Suppressor macrophage (primary cell): ENCODE measurements at regions not wholly inside any gene's neighbourhood (a gene's known extent, or its start where the extent isn't known, plus 50 kb on each side); places are given as distances from the start of the nearest gene placed in this dataset.
"Not testable (repeated sequence)": the region's sequence is repeated elsewhere in the genome, so short reads cannot be mapped to it uniquely, and the experiment has no call there.

Experiments
- DNase-seq, 4 experiments: peaks; one replicate each; pipeline ENCODE4 v3.0.0-alpha.2; 2020 to 2022

DNA sequence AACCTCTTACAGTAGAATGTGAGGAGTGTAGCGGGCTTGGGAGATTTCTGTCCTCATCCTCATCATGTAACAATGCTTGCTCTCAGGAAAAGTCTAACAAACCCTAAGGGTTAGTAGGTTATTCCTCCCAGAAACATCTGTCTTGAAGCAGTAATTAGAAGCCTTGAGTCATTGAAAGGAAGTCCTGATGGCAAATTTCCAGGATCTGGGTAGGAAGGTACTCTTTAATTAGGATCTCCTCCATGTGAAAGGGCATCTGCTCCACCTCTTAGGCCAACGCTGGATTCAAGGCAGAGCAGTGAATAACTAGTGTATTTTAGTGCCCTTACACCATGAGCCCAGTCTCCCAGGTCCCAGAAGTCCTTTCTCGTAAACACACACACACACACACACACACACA, 106.6 kb upstream of the BARHL2 start:
- DNase-seq: no peak

DNA sequence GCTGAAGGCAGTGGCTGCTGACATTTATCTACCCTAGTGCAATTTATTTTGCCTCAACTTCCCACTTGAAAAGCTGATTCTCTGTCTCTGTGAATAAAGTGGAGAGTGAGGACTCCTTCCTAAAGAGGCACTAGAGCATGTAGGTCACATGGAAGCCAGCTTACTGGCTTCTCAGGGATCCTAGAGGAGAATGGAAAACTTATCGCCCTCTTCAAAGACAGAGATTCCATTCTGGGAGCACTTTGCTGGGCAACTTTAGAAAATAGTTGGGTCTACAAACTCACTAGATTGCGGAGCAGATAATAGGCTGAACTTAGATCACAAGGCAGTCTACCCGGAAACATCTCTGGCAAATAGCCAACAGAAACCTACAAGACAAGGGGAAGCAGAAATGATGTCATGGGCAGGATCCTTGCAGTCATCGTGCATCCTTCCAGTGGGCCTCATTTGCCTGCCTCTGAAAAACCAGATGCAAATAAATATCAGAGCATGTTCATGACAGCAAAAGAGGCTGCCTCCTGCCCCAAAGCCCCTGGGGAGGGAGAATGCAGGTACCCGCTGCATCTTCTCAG, 104.8 kb upstream of the BARHL2 start:
- DNase-seq: no peak

DNA sequence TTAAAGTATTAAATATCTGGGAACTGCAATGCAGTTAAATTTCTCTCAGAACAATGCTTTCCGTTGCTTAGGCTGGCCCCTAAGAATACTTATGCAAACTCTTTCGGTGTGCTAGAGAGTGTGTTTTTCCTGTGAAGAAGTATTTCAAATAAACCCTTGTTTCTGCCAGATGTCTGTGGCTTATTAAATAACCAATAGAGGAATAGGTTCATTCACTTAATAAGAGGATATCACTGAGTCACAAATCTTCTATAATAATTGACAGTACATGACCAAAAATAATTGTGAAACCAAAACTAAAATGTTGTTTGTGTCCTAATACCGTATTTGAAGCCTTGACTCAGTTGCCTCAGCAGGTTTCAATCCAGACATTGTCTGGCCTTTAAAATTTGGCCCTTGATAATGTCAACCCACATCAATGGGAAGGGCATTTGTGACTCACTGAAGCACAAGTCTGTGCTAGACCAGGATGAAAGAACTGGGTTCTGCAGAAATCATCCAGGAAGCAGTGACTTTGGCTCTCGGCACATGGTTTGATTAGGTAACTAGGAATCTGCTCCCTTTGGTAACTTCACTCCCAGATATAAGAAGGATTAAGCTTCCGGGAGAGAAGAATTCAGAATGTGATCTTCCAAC, 104.2 kb upstream of the BARHL2 start:
- DNase-seq: no peak

DNA sequence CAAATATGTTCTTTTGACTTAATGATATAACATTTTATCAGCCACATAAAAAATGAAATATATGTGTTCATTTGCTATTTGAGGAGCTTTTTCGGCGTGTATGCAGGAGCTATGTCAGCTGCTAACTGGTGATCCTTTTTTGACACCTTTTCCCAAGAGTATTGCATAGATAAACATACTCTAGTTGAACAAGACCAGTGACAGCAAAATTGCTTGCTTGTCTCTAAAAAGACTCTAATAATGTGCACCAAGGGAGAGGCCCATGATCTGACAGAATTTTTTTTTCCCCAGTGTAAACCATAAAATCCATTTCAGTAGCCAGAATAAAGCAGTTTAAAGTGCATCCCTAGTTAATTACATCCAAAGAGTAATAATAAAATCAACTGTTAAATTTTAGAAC, 103.6 kb upstream of the BARHL2 start:
- no peak for DNase-seq

DNA sequence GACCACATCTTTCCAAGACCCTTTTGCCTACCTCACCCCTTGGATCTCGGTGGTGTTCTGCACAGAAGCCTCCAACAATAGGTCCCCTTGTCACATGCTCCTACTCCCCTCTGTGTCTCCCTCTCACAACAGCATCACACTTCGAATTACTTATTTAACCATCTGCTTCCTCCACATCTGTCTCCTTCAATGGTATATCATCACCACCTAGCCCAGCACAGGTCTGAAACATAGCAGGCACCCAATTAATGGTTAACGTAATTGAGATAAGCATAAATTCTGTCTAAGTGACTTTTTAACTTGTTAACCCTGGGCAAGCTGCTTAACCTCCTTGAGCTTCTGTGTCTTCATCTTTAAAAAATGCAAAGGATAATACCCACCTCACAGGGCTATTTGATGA, 100.3 kb upstream of the BARHL2 start:
- DNase-seq: no peak

DNA sequence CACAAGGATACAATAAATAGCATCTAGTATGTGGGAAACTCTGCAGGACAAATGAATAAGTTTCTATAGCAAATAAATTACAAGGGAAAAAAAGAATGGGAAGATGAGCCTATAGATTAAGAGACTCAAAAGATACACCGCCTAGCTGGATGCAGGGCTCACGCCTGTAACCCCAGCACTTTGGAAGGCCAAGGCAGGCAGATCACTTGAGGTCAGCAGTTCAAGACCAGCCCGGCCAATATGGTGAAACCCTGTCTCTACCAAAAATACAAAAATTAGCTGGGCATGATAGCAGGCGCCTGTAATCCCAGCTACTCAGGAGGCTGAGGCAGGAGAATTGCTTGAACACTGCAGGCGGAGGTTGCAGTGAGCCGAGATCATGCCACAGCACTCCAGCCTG, 95.1 kb upstream of the BARHL2 start:
- DNase-seq: not testable (repeated sequence)

DNA sequence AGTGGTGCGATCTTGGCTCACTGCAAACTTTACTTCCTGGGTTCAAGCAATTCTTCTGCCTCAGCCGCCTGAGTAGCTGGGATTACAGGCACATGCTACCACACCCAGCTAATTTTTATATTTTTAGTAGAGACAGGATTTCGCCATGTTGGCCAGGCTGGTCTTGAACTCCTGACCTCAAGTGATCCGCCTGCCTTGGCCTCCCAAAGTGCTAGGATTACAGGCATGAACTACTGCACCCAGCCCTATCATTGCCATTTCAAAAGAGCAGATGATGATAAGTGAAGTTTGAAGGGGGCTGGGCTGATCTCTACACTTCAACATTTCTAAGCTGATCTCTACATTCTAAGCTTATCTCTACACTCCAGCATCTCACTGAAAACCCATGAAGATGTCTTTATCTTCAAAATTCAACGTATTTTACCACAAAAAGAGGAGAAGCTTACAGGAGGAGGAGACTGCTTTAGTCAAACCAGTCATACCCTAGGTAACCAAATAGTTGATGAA, 94.4 kb upstream of the BARHL2 start:
- not testable (repeated sequence) for DNase-seq

DNA sequence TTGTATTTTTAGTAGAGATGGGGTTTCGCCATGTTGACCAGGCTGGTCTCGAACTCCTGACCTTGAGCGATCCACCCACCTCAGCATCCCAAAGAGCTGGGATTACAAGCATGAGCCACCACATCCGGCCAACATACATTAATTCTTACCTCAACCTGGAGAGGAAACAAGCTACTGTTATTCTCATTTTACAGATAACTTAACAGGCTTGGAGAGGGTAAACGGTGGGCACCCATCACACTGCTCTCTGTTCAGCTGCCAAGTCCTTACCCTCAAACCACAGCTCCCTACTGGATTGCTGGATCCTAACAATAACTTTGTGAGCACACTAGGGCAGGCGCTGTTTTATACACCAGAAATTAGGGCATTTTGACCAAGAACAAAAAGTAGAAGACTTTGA, 93.6 kb upstream of the BARHL2 start:
- DNase-seq: no peak

DNA sequence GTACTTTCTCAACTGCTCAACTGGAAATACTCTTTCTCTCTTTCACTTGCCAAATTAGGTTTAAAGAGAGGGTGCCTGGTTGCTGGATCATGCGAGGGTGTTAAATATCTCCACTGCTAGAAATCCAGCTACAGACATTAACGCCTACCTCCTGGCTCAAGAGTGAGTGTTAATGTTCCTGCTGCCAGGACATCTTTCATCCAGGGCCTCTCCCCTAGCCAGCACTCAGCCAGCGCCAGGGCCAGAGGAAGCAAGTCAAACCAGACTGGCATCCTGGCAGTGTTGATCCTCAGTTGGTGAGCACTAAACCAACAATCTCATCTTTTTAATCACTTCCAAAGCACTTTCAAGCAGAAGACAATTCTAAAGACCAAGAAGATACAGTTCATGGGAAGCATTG, 92.9 kb upstream of the BARHL2 start:
- no peak for DNase-seq

DNA sequence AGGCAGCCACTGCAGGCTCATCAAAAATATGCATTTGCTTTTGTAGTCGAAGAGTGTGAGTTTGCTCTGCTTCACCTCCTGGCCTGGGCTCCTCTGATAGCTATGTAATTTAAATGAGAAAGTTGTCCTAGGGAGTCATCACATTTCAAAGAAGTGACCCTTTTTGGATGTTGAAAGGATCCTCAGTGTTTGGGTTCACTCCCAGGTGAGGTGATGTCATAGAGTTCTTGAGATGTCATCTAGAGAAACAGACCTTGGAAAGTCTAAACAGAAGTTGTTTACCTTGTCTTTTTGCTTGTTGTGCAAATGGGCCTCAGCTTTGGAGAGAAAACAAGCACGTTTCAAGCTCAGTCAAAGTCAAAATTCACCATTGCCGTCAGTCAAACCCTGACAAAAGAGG, 92.0 kb upstream of the BARHL2 start:
- no peak for DNase-seq

DNA sequence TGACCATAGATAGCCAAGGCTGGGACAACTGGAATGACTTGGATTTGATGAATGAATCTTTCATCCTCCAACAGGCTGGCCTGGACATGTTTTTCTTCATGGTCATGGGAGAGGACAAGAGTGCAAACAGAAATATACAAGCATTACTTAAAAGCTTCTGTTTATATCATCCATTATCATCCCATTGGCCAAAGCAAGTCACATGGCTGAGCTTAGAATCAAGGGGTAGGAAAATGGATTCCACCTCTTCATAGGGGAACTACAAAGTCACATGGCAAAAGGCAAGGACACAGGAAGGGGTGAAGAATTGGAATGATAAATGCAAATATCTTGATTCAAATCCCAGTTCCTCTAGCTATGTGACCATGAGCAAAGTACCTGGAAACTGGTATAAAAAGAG, 90.2 kb upstream of the BARHL2 start:
- DNase-seq: no peak

DNA sequence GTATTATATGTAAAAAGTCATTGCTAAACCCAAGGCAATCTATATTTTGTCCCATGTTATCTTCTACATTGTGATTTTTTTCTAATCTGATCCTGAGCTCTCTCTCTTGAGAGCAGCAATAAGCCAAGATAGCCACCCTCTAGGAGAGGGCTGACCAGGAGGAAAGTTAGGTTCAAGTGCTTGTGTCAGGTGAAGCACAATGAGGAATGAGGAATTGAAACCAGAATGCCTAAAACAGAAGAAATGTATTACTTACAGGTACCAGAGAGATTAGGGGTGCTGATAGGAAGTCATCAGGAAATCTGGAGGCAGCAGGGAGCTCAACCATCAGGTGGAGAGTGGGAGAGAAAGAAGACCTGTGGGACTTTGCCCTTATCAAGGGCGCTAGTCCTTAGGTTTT, 85.5 kb upstream of the BARHL2 start:
- no peak for DNase-seq

DNA sequence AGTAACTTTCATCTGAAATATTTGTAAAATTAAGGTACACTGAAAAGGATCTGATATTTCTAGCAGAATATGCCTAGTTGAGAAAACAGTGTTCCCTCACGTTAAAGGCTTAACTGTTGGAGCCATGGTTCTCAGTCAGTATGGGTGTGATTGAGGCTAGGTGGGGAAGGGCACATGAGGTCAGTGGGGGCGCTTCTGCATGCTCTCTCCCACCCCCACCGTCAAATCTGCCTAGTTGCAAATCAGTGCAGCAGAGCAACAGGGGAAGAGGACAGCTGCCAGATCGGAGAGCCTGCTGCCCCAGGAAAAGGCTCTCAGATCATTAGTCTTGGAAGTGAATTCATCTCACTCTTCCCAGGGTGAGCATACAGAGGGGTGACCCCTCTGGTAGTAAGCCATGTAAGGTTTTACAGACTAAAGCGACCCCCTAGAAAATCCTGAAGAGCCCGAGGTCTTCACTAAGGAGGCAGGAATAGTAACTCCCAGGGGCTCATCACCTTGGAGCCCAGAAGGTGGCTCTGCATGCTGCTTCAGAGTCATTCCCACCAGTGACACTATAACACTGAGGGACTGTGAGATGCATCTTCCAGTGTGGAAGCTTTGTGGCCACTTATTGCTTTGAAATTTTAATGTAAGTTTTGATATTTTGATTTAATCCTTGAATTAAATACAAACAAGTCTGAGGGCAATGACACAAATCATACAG, 83.1 kb upstream of the BARHL2 start:
- no peak for DNase-seq

DNA sequence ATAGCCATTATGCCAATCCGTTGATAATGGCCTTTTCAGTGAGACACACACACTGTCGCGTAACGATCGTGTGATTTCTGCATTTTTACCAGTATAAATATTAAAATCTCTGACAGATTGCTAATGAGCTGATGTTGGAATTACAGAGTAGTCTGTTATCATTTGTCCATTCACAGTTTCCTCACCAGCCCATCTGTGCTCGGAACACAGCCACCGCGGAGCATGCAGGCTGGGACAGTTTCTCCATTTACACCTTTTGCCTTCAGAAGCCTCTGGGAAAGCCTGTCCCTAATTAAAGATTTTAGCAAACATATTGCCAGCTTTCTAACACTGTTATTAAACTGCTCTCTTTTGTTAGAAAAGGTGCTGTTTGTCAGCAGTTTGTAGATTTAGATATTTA, 82.2 kb upstream of the BARHL2 start:
- no peak for DNase-seq

DNA sequence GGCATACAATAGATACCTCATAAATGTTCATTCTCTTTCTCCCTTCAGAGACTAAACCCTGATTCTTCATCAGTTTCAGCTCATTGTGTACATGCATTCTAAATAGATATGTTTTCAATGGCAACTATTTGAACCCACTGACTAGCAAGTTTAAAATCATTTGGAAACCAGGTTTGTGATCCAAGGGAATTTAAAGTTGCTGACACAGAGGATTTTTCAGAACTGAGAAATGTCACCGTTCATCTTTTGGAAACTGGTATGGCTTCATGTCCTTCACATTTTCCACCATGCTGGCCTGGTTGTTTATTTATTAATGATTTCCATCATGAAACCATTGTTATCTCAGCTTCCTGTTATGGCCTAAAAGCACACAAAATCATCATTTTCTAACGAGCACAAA, 81.8 kb upstream of the BARHL2 start:
- no peak for DNase-seq

DNA sequence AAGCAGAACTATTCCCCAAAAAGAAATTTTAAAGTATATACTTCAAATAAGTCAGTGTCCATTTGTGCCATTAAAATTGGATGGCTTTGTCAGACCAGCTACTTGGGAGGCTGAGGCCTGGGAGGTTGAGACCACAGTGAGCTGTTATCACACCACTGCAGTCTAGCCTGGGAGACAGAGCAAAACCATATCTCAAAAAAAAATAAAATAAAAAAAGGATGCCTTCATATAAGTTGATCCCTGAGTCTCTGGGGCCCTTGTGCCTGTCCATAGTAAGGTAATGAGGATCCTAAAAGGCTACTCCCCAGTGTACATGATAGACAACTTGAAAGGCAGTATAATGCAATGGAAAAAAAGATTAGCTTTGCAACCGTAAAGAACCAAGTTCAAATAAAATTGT, 81.2 kb upstream of the BARHL2 start:
- no peak for DNase-seq

DNA sequence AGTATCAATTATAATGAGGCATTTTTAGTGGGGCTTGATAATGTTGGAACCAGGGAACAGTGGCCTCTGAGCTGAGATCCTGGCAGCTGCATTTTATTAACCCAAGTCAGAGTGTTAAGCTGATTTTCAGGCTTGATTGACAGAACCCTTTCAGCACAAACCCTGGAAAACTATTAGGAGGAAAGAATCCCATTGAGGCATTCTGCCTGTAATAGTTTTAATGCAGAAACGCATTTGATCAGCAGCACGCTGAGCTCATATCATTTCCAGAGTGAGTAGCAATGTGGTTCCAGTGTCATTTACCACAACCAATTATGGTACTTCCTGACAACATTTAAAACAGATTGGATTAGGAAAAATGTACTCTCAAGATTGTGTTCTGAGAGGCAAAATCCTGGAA, 78.3 kb upstream of the BARHL2 start:
- DNase-seq: no peak

DNA sequence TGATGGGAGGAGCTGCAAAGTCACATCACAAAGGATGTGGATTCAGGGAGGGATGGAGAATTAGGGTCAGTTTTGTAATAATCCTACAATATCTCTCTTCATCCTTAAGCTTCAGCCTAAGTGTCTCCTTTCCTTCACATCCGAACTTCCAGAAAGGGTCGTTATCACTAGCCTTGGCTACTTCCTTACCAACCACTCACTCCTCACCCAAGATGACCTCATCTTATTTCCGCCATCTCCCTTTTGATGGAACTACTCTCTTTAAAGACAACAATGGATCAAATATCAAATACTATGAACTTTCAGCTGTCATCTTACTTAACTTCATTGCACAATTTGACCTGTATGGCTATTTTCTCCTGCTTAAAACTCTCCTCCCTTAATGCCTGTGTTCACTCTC, 69.6 kb upstream of the BARHL2 start:
- DNase-seq: no peak

DNA sequence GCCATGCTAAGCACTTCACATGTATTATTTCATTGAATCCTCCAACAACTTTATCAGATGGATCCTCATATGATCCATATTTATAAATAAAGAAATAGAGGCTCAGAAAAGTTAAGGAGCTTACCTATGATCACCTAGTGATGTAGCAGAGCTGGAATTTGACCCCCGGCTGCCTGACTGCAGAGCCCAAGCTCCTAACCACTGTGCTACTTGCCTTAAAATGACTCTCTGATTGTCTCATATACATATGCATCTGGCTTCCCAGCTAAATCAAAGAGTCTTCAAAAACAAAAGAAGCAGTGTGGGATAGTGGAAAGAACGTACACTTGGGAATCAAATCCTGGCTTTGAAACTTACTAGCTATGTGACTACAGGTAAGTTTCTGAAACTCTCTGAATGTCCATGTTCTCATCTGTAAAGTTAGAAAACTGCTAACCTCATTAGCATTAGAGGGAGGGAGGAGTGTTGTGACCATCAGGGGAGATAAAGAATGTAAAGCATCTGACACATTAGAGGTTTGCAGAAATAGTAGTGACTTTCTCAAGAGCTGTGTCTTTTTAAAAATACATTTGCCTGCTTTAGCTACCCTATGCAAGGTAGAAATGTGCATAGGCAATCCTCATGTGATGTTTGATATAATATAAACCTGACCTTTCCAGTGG, 67.2 kb upstream of the BARHL2 start:
- no peak for DNase-seq

DNA sequence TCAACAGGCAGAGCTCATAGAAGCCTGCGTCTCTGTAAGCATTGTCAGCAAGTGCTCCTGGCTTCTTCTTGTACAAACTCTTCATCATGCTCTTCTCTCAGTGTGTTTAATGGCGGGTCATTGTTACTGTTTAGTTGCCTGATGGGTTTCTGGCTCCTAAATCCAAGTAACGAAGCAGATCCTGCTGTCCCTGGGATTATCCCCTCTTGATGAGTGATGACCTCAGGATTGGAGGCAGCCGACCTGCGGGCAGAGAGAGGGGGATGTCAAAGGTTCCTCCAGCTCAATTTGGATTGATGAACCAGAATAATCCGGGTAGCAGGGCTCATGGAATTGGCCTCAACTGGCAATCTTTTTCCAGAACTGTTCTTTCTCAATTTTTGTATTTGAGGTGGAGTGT, 66.1 kb upstream of the BARHL2 start:
- DNase-seq: no peak

DNA sequence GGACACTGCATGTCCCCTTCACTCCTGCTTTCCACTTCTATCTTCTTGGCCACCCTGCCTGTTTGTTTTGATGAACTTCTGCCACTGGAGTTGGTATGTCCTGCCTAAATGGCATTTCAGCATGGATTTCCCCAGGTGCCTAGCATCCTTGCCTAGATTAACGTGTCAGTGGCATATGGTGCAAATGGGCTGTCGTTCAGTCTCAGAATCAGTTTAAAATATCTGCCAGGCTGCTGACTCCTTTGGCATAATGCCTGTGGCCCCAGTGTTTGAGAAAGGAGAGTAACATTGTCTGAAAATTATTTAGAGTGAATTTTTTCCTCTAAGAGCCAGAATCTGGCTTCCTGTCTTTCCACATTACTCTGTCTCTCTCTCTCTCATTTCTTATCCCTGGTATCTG, 64.9 kb upstream of the BARHL2 start:
- DNase-seq: no peak

DNA sequence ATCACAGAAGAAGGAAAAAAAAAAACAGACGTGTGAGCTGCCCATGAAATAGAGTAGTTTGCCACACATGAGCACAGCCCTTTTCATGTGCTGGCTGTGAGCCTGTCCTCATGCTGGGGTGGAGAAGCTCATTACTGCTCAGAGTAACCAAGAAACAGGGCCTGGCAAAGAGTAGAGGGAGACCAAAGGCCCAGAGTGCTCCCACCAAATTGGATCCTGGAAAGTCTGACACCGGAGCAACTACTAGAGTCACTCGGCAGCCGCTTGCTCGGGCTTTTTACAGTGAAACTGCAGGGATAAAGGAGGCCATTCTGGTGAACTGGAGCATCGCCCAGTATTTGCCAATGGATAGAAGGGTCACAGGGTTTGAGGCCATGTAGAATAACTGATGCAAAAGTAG, 64.4 kb upstream of the BARHL2 start:
- no peak for DNase-seq

DNA sequence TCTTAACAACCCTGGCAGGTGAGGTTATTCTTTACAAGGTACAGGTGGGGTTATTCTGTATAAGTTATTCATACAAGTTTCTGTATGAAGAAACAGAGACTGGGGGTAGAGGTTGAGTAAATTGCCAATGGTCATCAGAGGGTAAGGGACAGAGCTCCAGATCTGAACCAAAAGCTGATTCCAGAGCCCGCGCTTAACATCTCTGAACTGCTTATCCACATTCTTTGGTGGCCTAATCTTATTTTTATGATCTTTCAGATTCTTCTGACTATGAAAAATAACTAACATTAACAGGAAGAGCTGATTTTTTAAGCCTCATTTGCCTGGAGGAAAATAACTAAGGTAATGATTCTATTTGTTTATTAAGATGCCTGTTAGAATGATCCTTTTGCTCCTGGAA, 63.9 kb upstream of the BARHL2 start:
- no peak for DNase-seq

DNA sequence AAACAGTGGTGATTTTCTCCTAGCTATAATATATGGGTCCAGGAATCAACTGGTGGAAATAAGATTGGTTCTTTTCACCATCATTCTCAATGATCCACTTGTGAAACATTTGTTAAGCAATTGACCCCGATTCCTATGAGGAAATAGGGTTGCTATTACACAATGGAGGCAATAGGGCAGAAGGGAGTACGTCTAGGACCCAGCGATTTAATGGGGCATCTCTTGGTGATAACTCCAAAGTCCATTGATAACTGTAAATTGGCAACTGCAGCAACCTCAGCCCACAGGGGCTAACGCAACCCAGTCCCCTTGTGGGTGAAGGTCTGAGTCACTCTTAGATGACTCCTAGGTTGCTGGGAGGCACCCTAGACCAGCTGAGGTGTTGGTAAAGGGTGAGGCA, 62.5 kb upstream of the BARHL2 start:
- DNase-seq: no peak
